SIG-M5 treated with dmso at 0.1 percent for 504 hours (cell line): ENCODE measurements at regions not wholly inside any gene's neighbourhood (a gene's known extent, or its start where the extent isn't known, plus 50 kb on each side); places are given as distances from the start of the nearest gene placed in this dataset.

Experiments used
- DNase-seq: peaks from one replicate; lab custom pipeline; 2025; ENCODE audit not compliant: unreplicated experiment; lab: John Stamatoyannopoulos, UW

DNA sequence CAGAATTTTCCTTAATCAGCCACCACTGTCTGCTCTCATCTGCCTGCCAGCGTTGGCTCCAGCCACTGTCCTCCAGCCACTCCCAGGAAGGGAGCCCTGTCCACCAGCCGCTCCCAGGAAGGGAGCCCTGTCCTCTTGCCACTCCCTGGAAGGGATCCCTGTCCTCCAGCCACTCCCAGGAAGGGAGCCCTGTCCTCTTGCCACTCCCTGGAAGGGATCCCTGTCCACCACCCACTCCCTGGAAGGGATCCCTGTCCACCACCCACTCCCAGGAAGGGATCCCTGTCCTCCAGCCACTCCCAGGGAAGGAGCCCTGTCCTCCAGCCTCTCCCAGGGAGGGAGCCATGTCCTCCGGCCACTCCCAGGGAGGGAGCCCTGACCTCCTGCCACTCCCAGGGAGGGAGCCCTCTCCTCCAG, 726.5 kb downstream of the PTPRU start:
- DNase-seq, result no peak

DNA sequence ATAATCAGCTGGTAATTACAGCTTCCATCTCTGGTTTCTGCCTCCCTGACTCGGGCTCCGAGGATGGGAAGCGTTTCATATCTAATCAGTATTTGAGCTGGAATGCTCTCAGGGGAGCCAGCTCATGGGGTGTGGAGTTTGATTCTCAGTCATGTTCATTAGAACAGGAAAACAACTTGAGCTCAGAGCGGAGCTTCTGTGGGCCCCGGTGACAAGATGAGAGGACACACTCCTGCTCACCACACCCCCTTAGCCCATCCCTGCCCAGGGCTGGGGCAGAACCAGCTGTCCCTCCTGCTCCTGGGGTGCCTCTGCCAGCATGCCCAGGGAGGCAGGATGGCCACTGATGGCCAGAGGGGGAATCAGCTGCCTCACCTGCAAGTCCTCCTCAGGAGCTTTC, 726.0 kb downstream of the PTPRU start:
- no peak for DNase-seq

DNA sequence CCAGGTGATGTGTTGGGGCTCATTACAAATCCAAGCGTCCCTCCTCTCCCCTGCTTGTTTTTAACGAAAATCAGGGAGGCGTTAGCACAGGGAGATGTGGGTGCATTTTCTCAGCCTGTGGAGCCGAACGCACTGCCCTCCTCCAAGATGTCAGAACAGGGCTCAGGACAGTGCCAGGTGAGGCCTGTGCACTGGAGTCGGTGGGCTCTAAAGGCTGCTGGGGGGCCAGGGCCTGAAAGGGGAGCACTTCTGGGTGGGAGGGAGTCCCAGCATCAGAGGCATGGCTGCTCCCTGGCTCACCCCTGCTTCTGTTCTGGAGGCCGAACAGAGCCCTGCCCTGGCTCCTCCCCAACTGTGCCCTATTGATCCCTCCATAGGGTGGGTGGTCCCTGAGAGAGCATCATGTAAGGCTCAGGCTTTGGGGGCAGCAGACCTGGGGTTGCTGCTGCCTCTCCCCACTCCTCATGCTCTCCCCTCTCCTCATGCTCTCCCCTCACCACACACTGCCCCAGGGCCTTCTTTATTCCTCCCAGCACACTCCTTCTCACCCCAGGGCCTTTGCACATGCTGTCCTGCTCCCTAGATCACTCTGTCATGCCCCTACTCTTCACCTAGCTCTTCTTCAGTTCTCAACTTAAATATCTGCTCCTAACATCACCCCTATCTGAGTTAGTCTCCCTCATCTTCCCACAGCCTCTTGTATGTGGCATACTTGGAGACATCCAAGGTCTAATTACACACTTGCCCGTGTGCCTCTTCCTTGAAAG, 725.2 kb downstream of the PTPRU start:
- no peak for DNase-seq

DNA sequence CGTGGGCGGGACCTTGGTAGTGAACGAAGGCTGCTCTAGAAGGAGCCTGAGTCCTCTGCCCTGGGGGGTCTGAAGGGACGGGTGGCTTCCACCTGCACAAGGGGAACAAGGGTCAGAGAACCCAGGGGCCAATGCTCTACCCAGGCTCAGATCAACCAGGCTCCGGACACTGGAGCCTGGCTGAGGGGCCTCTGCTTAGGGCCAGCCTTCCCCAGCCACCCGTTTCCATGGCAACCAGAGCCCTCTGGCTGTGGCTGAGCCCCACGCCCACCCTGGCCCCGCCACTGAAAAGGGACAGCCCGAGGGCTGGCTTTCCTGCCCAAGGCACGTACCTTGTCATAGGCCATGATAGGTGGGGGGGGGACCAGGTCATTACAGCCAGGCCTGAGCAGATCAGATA, 724.6 kb downstream of the PTPRU start:
- DNase-seq, result no peak

DNA sequence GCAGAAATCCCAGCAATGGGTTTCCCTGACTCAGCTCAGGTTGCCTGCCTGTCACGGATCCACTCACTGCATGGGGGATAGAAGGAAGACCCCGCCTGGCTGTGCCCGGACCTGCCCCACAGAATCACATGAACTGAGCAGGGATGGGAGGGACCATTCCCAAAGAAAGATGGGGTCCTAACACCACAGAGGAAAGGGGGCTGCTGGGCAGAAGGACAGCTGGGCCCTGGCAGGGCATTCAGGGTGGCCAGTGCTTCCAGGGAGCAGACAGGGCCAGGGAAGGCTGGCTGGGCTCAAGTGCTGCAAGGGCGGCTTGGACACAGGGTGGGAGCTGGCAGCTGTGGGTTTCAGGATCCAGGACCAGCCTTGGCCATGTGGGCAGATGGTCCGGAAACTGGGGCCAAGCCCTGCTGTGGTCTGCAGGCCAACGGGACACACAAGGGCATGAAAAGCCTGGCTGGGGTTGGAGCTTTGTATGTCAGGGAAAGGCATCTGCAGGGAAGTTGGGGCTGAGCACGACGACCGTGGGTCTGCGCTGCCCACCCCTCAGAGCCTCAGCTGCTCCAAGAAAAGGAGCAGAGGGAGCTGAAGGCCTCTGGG, 723.9 kb downstream of the PTPRU start:
- no peak for DNase-seq

DNA sequence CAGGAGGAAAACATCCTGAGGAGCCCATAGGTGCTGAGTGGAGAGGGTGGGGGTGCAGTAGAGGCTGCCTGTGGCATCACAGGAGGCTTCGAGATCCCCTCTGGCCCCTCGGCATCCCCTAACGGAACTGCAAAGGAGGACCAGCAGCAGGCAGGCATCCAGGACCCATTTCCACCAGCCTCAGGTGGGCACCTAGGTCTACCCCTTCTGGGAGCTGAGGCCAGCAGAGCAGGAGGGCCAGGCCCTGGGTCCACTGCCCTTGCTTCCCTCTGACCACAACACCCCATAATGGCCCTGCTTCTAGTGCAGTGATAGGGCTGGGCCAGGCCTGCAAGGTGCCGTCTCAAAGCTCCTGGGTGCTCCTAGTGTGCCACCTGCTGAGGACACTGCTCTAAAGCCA, 723.0 kb downstream of the PTPRU start:
- DNase-seq, result no peak

DNA sequence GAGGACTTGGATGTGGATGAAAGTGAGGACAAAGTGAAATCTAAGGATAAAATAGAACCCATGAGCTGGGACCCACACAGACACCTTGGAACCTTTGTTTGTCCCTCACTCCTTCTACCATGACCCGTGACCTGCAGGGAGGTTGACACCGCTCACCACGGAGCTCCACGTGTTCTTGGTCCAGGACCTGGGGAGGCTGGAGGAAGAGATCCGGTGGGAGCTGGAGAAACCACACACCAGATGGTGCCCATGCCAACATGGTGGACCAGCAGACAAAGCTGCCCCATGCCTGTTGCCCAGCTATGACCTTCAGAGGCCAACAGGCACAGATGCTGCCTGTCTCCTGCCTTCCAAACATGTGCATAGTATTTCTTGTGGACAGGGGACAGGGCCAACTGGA, 721.9 kb downstream of the PTPRU start:
- no peak for DNase-seq

DNA sequence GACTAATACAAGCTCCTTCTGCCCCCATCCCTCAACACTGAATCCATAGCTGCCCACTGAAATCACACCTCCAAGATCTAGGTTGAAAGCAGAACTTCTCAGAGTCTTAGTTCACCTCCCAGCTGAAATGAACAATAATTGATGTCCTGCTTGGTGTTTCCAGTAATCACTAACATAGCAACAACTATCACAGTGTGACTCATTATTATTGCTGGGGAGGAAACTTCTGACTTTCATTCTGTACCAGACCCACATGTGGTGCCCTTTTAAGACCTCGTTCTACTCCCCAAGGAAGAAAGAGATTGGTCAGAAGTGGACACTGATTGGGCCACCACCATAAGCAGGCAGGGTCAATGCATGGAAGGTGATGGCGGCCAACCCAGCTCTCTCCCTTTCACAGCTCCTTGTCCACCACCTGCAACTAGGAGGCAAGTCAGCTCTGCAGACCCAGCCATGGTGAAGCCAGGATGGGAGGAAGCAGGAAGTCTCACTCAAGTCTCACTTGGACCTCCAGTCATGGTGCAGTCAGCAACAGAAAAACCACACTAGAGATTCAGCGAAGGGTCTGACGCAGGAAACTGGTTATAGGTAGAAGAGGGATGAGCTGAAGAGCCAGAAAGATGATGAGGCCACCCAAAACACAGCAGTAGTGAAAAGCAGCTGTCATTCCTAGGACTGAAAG, 720.2 kb downstream of the PTPRU start:
- DNase-seq, result no peak

DNA sequence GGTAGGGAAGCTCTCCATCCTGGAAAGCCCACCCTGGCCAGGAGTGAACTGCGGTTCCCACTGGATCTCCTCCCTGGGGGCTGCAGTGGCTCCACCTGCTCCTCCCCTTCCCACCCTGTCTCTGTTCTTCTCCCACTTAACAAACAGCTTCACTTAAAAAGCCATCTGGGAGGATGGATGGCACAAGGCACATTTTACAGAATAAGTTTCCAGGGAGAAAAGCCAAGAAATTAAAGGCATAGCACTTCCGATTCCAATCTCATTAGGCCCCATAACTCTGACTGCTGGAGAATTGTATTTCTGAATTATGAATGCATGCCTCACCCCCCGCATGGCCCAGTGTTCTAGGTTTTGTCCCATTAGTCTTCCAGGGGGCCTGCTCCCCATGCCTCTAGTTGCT, 718.3 kb downstream of the PTPRU start:
- no peak for DNase-seq

DNA sequence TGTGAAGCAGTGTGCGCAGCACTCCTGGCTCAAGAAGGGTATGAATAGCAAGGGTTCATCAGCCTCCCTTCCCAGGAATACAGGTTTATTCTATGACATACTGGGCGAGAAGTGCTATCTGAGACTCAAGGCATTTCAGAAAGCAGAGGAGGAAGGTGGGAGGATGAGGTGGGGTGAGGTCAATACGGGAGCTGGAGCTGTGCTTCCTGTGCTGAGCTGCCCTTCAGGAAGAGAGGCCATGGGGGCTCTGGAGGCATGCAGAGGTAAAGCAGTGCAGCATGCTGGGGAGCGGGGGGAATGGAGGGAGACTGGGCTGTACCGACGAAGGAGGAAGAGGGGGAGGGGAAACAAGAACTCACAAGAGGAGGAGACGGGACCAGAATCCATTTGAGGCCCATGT, 717.6 kb downstream of the PTPRU start:
- no peak for DNase-seq

DNA sequence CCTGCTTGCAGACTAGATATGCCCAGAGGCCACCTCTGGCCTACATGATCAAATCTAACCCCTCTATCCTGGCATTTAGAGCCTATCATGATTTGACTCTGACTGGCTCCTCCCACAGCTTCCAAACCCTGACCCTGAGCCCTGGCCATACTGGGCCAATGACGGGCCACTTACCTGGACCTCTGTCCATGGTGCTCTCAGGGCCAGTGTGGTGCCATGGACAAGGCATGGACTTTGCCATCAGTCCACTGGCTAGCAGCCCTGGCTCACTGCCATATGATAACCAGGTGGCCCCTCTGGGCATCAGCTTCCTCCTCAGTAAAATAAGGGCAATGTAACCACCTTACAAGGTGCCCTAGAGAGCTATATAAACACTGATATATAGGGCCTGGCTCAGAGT, 713.4 kb downstream of the PTPRU start:
- no peak for DNase-seq

DNA sequence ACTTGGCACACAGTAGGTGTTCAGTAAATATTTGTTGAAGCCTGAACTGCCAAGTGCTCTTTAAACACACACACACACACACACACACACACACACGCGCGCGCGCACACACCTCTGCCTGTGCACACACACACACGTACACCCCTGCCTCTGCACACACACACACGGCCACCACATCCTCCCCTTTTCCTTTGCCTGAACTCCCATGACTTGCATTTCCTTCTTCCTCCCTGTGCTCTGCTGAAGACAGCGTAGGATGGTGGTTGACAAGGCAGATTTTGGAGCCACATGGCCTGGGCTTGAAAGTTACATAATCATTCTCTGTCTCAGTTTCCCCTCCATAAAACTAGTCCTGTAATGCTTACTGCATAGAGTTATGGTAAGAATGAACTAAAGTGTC, 712.3 kb downstream of the PTPRU start:
- no peak for DNase-seq

DNA sequence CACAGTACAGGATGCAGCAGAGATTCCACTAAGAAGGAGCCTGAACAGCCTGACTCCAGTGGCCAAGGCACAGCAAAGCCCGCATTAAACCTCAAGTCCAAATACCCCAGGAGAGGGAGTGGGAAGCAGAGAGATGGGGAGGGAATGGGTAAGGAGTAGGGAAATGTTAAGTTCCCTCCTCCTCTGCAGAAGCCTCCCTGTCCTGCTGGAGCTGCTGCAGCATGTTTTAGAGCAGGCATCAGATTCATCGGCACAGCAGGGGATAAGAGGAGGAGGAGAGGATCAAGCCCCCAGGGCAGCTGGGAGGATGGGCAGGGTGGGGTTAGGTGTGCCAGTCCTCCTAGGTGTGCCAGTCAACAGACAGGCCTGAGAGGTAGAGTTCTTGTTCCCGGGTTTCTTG, 709.7 kb downstream of the PTPRU start:
- DNase-seq, result no peak

DNA sequence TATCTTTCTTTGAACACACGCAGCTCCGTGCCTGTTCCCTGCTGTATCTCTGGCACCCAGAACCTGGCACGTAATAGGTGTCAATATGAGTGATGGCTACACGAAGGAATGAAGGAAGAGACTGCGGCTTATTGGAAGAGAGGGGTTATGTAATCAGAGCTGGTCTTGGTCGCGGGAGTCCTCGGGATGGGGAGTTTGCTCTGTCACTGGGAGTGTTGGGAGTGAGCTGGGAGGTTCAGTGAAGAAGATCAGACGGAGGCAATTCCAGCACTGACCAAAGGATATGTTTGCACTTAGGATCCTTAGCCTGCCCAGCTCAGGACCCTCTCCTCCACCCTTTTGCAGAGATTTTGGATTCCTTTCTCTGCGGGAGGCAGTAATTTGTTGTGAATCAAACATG, 709.1 kb downstream of the PTPRU start:
- no peak for DNase-seq

DNA sequence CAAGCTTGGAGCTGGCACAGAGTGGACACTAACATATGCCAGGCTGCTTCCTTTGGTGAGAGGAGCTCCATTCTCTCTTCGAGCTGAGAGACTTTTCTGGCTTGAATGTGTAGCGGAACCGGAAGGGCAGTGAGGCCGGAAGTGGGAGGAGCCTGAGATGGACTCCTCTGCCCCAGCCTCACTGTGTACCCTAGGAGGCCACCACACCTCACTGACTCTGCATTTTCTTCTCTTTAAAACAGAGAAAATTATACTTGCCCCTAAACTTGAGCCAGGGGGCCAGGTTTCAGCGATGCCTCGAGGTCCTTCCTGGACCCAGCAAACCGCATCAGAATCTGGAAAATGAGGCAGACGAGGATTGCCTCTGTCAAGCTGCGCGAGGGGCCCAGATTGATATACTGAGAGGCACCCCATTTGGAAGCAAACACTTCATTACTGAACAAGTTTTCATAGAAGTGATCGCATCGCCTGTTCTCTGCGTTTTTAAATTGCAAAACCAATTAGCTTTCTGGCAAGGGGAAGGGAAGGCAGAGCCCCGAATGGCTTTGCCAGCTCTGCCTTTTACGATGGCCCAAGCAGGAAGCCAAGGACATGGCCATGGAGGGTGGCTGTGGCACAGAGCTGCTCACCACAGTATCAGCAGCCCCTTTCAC, 708.1 kb downstream of the PTPRU start:
- DNase-seq, result no peak

DNA sequence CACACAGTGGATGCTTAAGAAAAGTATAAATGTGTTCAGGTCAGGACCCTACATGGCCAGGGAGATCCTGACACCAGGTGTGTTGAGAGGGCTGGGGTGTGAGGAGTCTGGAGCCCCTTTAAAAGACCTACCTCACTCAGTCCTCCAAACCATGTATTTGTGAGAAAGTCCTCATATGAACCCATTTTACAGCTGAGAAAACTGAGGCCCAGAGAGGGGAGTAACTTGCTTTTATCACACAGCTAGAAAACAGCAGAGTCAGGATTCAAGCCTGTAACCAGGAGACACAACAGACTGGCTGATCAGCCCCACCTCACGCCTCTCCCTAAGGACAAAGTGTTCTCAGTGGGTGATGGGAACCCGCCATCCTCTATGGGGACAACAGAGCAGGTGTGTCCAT, 706.7 kb downstream of the PTPRU start:
- DNase-seq, result no peak

DNA sequence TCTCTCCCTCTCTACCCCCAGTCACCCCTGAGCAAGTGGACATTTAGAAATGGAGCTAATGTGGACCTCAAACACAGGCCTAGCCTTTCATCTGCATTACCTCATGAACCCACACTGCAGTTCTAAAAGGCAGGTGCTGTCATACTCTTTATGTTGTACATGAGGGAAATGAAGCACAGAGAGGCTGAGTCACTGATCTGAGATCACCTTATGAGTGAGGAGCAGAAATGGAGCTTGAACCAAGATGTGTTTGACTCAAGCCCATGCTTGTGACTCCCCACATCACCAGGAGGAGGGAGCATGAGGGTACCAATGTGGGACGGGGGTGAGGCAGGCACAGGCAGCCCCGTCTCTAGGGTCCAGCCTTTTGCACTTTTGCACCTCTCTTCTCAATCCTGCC, 702.8 kb downstream of the PTPRU start:
- no peak for DNase-seq

DNA sequence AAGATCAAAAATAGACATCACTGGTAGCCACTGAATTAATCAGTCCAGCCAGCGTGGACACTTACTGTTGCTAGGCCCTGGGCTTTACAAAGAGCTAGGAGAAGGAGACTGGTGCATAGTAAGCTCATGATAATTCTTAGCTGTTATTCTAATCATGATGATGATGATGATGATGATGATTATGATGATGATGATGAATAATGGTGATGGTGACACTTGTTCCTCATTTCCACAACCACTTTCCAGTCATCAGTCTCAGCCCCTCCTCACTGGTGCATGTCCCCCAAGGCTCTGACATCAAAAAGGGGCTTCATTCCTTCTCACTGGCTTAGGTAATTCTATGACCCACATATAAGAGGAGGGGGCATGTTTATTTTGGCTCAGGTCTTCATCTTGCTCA, 701.0 kb downstream of the PTPRU start:
- no peak for DNase-seq

DNA sequence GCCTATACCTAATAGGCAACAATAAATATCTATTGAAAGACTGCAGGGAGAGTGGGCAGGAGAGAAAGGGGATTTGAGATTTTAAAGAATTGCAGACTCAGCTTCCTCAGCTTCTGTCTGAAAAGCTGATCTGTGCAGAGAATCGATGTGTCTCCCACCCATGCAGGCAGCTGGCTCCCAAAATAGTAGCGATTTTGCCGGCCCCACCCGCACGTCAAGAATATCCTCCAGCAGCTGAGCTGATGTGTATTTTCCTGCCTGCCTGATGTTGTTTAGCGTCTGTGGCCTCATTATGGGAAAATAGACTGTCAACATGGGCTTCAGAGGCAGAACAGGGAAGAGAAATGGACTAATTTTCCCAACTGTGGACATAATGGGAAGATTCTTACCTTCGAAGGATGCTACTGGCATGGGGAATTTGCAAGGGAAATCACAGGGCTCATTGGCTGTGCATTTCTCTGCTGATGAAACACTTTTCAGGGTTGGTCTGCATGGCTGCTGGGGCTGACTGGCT, 699.8 kb downstream of the PTPRU start:
- no peak for DNase-seq

DNA sequence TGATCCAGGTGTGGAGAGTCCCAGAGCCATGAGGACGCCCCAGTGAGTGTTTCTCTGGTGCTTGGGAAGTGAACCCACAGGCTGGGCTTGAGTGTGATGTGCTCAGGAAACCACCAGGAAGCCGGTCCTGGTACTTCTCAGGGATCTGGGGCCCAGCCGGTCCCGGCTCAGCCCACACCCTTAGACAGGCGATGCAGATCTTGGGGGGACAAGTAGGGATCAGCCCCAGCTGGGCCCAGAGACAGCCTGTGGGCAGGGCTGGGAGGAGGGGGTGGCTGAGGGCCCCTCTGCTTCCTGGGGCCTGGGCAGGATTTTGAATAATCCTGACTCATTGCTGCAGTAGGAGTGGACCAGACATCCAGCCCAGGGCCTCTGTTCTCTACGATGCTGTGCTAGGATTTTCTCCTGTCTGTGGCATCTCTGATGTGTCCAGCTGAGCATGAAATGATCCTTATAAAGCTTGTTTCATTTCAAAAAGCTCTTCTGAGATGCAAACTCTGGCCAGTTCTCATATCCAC, 698.0 kb downstream of the PTPRU start:
- DNase-seq, result no peak

DNA sequence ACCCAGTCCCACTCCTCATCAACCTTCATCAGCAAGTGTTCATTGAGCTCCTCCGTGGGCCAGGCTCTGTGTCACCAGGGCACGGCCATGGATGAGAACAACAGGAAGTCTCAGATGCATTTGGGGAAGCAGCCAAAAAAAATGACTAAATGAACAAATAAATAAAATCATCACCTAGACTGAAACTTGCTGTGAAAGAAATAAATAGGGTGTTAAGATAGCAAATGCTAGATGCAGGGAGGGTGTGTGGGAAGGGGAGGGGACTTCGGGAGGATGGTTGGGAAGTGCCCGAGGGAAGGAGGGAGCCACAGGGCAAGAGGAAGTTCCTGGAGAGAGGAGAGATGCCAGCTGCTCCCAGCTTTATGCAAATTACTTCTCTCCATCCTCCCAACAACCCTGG, 696.7 kb downstream of the PTPRU start:
- no peak for DNase-seq

DNA sequence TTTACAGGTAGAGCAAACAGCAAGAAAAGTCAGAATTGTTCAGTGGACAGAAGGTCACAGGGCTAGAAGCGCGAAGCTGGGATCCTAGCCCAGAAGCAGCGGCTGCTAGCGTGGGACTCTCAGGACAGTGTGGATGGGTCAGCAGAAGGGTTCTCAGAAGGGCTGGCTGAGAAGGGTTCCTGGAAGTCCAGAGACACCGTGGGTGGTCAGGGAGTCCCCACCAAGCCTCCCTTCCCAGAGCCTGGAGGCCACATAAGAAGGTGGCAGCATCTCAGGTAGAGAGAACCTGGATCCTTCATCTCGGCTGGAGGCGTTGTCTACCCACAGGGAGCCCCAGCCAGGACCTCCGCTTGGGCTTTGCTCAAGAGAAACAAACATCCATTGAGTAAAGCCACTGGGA, 696.3 kb downstream of the PTPRU start:
- no peak for DNase-seq
